Brain microvascular endothelial cell (primary cell): ENCODE measurements at regions not wholly inside any gene's neighbourhood (a gene's known extent, or its start where the extent isn't known, plus 50 kb on each side); places are given as distances from the start of the nearest gene placed in this dataset.

Experiments used
- DNase-seq: peaks from one replicate; pipeline ENCODE4 v3.0.0-alpha.2; 2020
- H3K27ac ChIP-seq: fragments of 250-450 bp; sonication (Bioruptor Pico); 2 replicates; pipeline ENCODE4 v1.5.1; 2020; ENCODE audit warnings: mild to moderate bottlenecking, moderate library complexity
- H3K27me3 ChIP-seq: fragments of 250-450 bp; sonication (Bioruptor Pico); replicated peaks from 2 replicates; pipeline ENCODE4 v1.5.1; 2020; ENCODE audit warnings: mild to moderate bottlenecking
- H3K36me3 ChIP-seq: fragments of 250-450 bp; sonication (Bioruptor Pico); replicated peaks from 2 replicates; pipeline ENCODE4 v1.5.1; 2020; ENCODE audit warnings: mild to moderate bottlenecking
- H3K4me3 ChIP-seq: 2 replicates; pipeline ENCODE4 v1.5.1; 2011; ENCODE audit warnings: low read depth, mild to moderate bottlenecking, control low read depth, low read length, moderate library complexity
- in situ Hi-C: cut with HindIII; loops from 2 replicates; pipeline ENCODE4 v1.10.0; 2017; ENCODE audit warnings: low sequenced_read_pairs, low pct_ligation_motif_present
- TF ChIP-seq, protein P1 (sequence below): IDR thresholded peaks from 2 replicates; pipeline ENCODE4 v1.5.1; 2011; ENCODE audit warnings: low read depth, mild to moderate bottlenecking, moderate library complexity, low read length, control low read depth, inconsistent platforms; ENCODE audit errors: missing control alignments

DNA sequence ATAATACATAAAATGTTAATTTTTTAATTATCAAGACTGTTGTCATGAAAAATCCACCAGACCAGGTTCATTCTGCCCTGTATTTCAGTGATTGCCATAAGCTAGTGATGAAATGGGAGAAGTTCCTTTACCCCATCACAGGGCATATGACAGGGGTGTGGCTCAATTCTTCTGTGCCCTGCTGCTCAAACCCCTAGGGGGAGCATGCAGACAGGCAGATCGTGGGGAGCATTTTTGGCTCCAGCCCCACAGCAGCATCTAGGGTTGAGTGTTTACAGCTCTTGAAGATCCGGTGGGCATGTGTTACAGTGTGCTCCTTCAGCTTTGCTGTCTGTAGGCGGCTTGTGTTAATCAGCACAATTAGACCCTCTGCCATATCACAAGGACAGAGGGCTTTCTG, 700.7 kb downstream of the PCDH18 start:
- in situ Hi-C loops: no loop called here
- TF ChIP-seq, protein P1, sequence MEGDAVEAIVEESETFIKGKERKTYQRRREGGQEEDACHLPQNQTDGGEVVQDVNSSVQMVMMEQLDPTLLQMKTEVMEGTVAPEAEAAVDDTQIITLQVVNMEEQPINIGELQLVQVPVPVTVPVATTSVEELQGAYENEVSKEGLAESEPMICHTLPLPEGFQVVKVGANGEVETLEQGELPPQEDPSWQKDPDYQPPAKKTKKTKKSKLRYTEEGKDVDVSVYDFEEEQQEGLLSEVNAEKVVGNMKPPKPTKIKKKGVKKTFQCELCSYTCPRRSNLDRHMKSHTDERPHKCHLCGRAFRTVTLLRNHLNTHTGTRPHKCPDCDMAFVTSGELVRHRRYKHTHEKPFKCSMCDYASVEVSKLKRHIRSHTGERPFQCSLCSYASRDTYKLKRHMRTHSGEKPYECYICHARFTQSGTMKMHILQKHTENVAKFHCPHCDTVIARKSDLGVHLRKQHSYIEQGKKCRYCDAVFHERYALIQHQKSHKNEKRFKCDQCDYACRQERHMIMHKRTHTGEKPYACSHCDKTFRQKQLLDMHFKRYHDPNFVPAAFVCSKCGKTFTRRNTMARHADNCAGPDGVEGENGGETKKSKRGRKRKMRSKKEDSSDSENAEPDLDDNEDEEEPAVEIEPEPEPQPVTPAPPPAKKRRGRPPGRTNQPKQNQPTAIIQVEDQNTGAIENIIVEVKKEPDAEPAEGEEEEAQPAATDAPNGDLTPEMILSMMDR: peak; percentile 31
- Histone ChIP-seq H3K4me3 (no peak overlapping the region), H3K36me3 (no peaks in the 10 kb centered on the region), H3K27me3 (no peaks in the 10 kb centered on the region), H3K27ac (no peak overlapping the region)
- no peak for DNase-seq

DNA sequence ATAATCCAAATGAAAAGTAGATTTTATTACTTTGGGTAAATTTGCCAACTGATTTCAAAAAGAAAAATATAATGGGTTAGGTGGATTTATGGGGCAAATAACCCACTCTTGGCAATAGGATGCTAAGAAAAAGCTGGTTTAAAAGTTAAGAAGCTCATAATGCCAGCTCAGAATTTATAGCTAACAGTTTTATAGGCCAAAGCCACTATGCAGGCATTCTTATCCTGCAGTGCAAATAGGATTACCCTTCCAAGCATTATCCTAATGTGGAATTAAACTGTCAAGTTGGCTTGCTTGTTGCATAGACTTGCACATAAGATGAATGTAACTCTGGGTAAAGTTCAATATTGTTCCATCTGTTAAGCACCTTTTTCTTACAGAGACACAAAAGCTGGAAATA, 703.0 kb downstream of the PCDH18 start:
- no peak for DNase-seq

DNA sequence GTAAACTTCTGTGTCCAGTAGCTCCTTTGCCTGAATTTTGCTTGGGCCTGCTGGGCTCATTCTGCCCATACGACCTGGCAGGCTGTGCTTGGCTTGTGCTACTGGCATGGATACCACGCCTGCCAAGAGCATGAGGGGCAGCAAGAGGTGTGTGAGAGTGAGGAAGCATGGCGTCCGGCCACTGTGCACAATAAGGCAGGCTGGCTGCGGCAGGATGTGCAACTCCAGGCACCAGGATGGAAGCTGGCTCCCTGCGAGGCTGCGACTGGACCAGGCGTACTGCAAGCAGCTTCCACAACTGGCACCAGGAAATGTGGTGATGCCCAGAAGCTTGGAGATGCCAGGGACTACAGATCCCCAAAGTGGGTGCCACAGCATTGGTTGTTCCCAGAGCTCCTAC, 709.3 kb downstream of the PCDH18 start:
- no peak for DNase-seq
- Histone ChIP-seq H3K27ac (no peak overlapping the region), H3K36me3 (no peaks in the 10 kb centered on the region), H3K4me3 (no peak overlapping the region), H3K27me3 (no peaks in the 10 kb centered on the region)
- TF ChIP-seq, protein P1: no peak
- in situ Hi-C loops: no loop called here

More for the DNA sequence above, 703.0 kb downstream of the PCDH18 start:
- TF ChIP-seq, protein P1: no peak
- Histone ChIP-seq H3K27ac (no peak overlapping the region), H3K4me3 (no peak overlapping the region), H3K36me3 (no peaks in the 10 kb centered on the region), H3K27me3 (no peaks in the 10 kb centered on the region)
- in situ Hi-C loops: no loop called here

DNA sequence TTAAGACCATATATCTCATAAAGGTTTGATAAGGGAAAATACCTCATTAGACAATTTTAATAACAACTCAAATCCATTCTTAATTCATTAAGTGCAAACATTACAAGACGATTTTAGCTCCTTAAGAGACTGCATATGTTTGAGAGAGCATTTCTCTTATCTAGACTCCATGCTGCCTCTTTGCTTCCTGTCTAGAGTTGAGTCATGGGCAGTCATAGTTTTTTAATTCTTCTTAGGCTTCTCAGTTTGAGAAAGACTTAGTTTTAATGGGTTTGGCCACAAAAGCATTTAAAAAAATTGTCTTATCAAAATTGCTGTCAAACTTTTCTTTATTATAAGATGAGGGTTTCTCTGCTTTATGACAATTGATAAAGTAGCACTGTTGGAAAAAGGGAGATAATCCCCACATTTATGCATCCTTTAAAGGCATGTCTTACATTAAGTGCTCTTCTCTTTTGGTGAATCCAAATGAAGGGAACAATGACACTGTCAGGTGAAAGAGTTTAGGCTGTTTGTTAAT, 713.4 kb downstream of the PCDH18 start:
- no peak overlapping the region for H3K4me3 ChIP-seq
- TF ChIP-seq, protein P1: no peak
- no peaks in the 10 kb centered on the region for H3K27me3 ChIP-seq
- DNase-seq: peak; percentile 34
- no peak overlapping the region for H3K27ac ChIP-seq
- no peaks in the 10 kb centered on the region for H3K36me3 ChIP-seq
- in situ Hi-C loops: no loop called here

DNA sequence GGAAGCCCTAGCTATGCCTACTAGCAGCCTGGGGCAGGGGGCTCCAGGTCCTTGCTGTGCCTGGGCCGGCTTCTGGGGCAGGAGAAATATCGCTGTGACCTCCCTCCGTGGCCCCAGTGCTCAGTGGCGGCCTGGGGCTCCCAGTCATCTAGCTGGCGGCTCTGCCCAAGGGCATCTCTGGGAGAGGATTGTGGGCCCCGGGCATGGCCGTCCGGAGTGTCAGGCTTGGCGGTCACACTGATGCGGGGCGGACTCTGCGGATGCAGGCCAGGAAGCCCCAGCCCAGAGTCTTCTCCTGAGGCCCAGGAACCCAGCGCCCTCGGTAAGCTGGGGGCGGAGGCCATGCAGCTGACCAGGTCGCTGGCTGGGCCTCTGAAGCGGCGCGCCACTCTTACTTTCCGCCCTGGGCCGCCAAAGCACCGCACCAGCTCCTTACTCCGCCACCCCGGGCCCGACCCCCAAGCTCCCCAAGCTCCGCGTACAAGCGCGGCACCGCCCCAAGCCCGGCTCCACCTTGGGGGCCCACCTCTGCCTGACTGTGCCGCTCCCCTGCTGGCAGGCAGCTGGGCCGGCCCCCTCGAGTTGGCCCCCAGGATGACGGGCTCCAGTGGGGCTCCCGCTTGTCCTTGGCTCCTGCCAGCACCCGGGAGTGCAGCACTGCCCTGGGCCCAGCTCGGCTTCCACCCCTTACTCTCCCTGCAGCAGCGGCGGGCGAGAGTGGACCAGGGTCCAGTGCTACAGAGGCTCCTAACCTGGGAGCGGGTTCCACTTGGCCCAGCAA, 720.0 kb downstream of the PCDH18 start:
- Histone ChIP-seq H3K36me3 (no peaks in the 10 kb centered on the region), H3K27ac (no peak overlapping the region), H3K4me3 (no peak overlapping the region), H3K27me3 (no peaks in the 10 kb centered on the region)
- no peak for DNase-seq
- TF ChIP-seq, protein P1: no peak
- in situ Hi-C loops: no loop called here
